ENCODE measurements at regions not wholly inside any gene's neighbourhood (a gene's known extent, or its start where the extent isn't known, plus 50 kb on each side); places are given as distances from the start of the nearest gene placed in this dataset.

GRCh38 chr6:6886171-6886885 is 221.4 kb upstream of the RREB1 start:
- DNase-seq (ENCODE audit: low read depth), result no peak

GRCh38 chr6:6886886-6887285 is 220.9 kb upstream of the RREB1 start:
- no peak for DNase-seq (ENCODE audit: low read depth)

- no peak for DNase-seq (ENCODE audit: low read depth)
Measured at GRCh38 chr6:6889601-6890000, 218.2 kb upstream of the RREB1 start.

GRCh38 chr6:6890400-6890858 is 217.3 kb upstream of the RREB1 start:
- DNase-seq (ENCODE audit: low read depth), result no peak

- no peak for DNase-seq (ENCODE audit: low read depth)
Measured at GRCh38 chr6:6891125-6891721, 216.5 kb upstream of the RREB1 start.

- DNase-seq (ENCODE audit: low read depth), result peak; percentile 34
Measured at GRCh38 chr6:6891949-6892461, 215.8 kb upstream of the RREB1 start.

GRCh38 chr6:6892744-6893583 is 214.8 kb upstream of the RREB1 start:
- no peak for DNase-seq (ENCODE audit: low read depth)

- no peak for DNase-seq (ENCODE audit: low read depth)
Measured at GRCh38 chr6:6893701-6894100, 214.1 kb upstream of the RREB1 start.

GRCh38 chr6:6895929-6896328 is 211.8 kb upstream of the RREB1 start:
- DNase-seq (ENCODE audit: low read depth), result no peak

- no peak for DNase-seq (ENCODE audit: low read depth)
Measured at GRCh38 chr6:6897140-6897539, 210.6 kb upstream of the RREB1 start.

- DNase-seq (ENCODE audit: low read depth), result no peak
Measured at GRCh38 chr6:6900569-6901204, 207.1 kb upstream of the RREB1 start.

GRCh38 chr6:6901205-6901719 is 206.5 kb upstream of the RREB1 start:
- no peak for DNase-seq (ENCODE audit: low read depth)

GRCh38 chr6:6901945-6902344 is 205.8 kb upstream of the RREB1 start:
- no peak for DNase-seq (ENCODE audit: low read depth)

GRCh38 chr6:6905961-6906518 is 201.7 kb upstream of the RREB1 start:
- no peak for DNase-seq (ENCODE audit: low read depth)

GRCh38 chr6:6906570-6907213 is 201.1 kb upstream of the RREB1 start:
- no peak for DNase-seq (ENCODE audit: low read depth)

GRCh38 chr6:6907286-6907685 is 200.5 kb upstream of the RREB1 start:
- no peak for DNase-seq (ENCODE audit: low read depth)

GRCh38 chr6:6908121-6908520 is 199.6 kb upstream of the RREB1 start:
- DNase-seq (ENCODE audit: low read depth), result no peak

- DNase-seq (ENCODE audit: low read depth), result no peak
Measured at GRCh38 chr6:6909111-6909510, 198.7 kb upstream of the RREB1 start.

- peak; percentile 26 for DNase-seq (ENCODE audit: low read depth)
Measured at GRCh38 chr6:6910734-6911295, 196.9 kb upstream of the RREB1 start.

- DNase-seq (ENCODE audit: low read depth), result no peak
Measured at GRCh38 chr6:6911391-6911790, 196.4 kb upstream of the RREB1 start.
